ENCODE measurements at regions not wholly inside any gene's neighbourhood (a gene's known extent, or its start where the extent isn't known, plus 50 kb on each side); places are given as distances from the start of the nearest gene placed in this dataset.

GRCh38 chr2:195356920-195357440, 300.0 kb upstream of the SLC39A10 start:
- TF ChIP-seq CTCF (IDR thresholded peaks at IDR 0.05) (no peak), POLR2A (IDR thresholded peaks at IDR 0.05) (no peak)

Data from breast epithelium (tissue), 3 donors.